ENCODE measurements at regions not wholly inside any gene's neighbourhood (a gene's known extent, or its start where the extent isn't known, plus 50 kb on each side); places are given as distances from the start of the nearest gene placed in this dataset.

- no peaks in the 10 kb centered on the region for H3K36me3 ChIP-seq (ENCODE audit: control insufficient read depth, insufficient read depth, low read length)
- H3K4me3 ChIP-seq (ENCODE audit: insufficient read depth, low read depth, low read length), result no peak overlapping the region
- no peaks in the 10 kb centered on the region for H3K4me1 ChIP-seq (ENCODE audit: control insufficient read depth, insufficient read depth, low read length)
- H3K27ac ChIP-seq (ENCODE audit: insufficient read depth, low read depth, low read length, poor library complexity, severe bottlenecking), result no peak overlapping the region
- no peaks in the 10 kb centered on the region for H3K9me3 ChIP-seq (ENCODE audit: control insufficient read depth, low read length)
- WGBS, 2 experiments, result 83 to 100% methylated on average over 1 of the region's 1 CpG
- H3K27me3 ChIP-seq (ENCODE audit: control insufficient read depth, insufficient read depth, low read length, poor library complexity, severe bottlenecking), result no peaks in the 10 kb centered on the region
Measured at GRCh38 chr5:164967354-164967753, 1461.9 kb downstream of the MAT2B start.

GRCh38 chr5:164972973-164973372 lies 1467.6 kb downstream of the MAT2B start:
- Histone ChIP-seq H3K27ac (ENCODE audit: insufficient read depth, low read depth, low read length, poor library complexity, severe bottlenecking) (no peak overlapping the region), H3K4me3 (ENCODE audit: insufficient read depth, low read depth, low read length) (no peak overlapping the region), H3K4me1 (ENCODE audit: control insufficient read depth, insufficient read depth, low read length) (no peaks in the 10 kb centered on the region), H3K27me3 (ENCODE audit: control insufficient read depth, insufficient read depth, low read length, poor library complexity, severe bottlenecking) (no peaks in the 10 kb centered on the region), H3K36me3 (ENCODE audit: control insufficient read depth, insufficient read depth, low read length) (no peaks in the 10 kb centered on the region), H3K9me3 (ENCODE audit: control insufficient read depth, low read length) (no peaks in the 10 kb centered on the region)
- 100% methylated on average over 1 of the region's 1 CpG for WGBS, 2 experiments

DNA sequence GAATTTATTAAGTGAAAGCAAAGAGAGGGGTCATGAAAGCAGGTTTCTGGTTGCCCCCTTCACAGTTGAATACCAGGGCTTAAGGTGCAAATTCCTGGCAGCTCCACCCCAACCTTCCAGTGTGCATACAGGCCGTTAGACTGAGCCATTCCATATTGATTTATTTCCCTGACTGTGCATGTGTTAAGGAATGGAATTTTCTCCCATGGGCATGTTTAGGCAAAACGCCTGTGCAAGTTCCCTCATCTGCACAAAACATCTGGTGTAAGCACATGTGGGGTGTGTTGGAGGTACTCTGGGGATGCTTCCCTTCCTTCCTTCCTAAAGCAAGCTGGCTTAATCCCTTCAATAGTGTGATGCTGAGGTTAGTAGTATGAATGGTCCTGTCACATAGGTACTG lies 1470.6 kb downstream of the MAT2B start:
- Histone ChIP-seq H3K36me3 (ENCODE audit: control insufficient read depth, insufficient read depth, low read length) (no peaks in the 10 kb centered on the region), H3K4me1 (ENCODE audit: control insufficient read depth, insufficient read depth, low read length) (no peaks in the 10 kb centered on the region), H3K27ac (ENCODE audit: insufficient read depth, low read depth, low read length, poor library complexity, severe bottlenecking) (no peak overlapping the region), H3K27me3 (ENCODE audit: control insufficient read depth, insufficient read depth, low read length, poor library complexity, severe bottlenecking) (no peaks in the 10 kb centered on the region), H3K4me3 (ENCODE audit: insufficient read depth, low read depth, low read length) (no peak overlapping the region), H3K9me3 (ENCODE audit: control insufficient read depth, low read length) (no peaks in the 10 kb centered on the region)
- WGBS, 2 experiments, result 86 to 96% methylated on average over 2 of the region's 2 CpGs

DNA sequence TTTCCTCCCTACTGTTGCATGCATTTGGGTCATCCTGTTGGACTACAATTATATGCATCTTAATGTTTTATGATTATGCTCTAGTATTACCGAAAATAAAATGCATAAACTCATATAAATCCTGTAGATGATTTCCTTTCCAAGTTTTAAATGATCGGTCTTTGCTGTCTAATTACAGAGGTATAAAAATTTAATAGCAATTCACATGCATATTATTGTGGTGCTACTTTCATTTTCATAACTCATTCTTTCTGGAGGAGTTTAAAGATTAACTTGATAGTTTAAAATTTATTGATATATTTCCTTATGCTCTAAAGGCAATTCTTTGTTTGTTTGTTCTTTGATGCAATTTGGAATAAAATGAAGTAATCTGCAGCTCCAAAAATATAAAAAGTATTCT lies 1475.1 kb downstream of the MAT2B start:
- WGBS, 2 experiments, result no CpG with 5 or more reads among the region's 2 CpGs
- Histone ChIP-seq H3K4me1 (ENCODE audit: control insufficient read depth, insufficient read depth, low read length) (no peaks in the 10 kb centered on the region), H3K36me3 (ENCODE audit: control insufficient read depth, insufficient read depth, low read length) (no peaks in the 10 kb centered on the region), H3K27me3 (ENCODE audit: control insufficient read depth, insufficient read depth, low read length, poor library complexity, severe bottlenecking) (no peaks in the 10 kb centered on the region), H3K9me3 (ENCODE audit: control insufficient read depth, low read length) (no peaks in the 10 kb centered on the region), H3K27ac (ENCODE audit: insufficient read depth, low read depth, low read length, poor library complexity, severe bottlenecking) (no peak overlapping the region), H3K4me3 (ENCODE audit: insufficient read depth, low read depth, low read length) (no peak overlapping the region)

- Histone ChIP-seq H3K9me3 (ENCODE audit: control insufficient read depth, low read length) (no peaks in the 10 kb centered on the region), H3K4me1 (ENCODE audit: control insufficient read depth, insufficient read depth, low read length) (no peaks in the 10 kb centered on the region), H3K27ac (ENCODE audit: insufficient read depth, low read depth, low read length, poor library complexity, severe bottlenecking) (no peak overlapping the region), H3K4me3 (ENCODE audit: insufficient read depth, low read depth, low read length) (no peak overlapping the region), H3K36me3 (ENCODE audit: control insufficient read depth, insufficient read depth, low read length) (no peaks in the 10 kb centered on the region), H3K27me3 (ENCODE audit: control insufficient read depth, insufficient read depth, low read length, poor library complexity, severe bottlenecking) (no peaks in the 10 kb centered on the region)
Measured at GRCh38 chr5:164998142-164998541, 1492.7 kb downstream of the MAT2B start.

- no peak overlapping the region for H3K27ac ChIP-seq (ENCODE audit: insufficient read depth, low read depth, low read length, poor library complexity, severe bottlenecking)
- no peaks in the 10 kb centered on the region for H3K9me3 ChIP-seq (ENCODE audit: control insufficient read depth, low read length)
- H3K27me3 ChIP-seq (ENCODE audit: control insufficient read depth, insufficient read depth, low read length, poor library complexity, severe bottlenecking), result no peaks in the 10 kb centered on the region
- H3K4me3 ChIP-seq (ENCODE audit: insufficient read depth, low read depth, low read length), result no peak overlapping the region
- no peaks in the 10 kb centered on the region for H3K4me1 ChIP-seq (ENCODE audit: control insufficient read depth, insufficient read depth, low read length)
- H3K36me3 ChIP-seq (ENCODE audit: control insufficient read depth, insufficient read depth, low read length), result no peaks in the 10 kb centered on the region
- 92 to 94% methylated on average over 7 of the region's 7 CpGs for WGBS, 2 experiments
Measured at GRCh38 chr5:164998590-164998989, 1493.2 kb downstream of the MAT2B start.

- 95 to 98% methylated on average over 5 of the region's 5 CpGs for WGBS, 2 experiments
- Histone ChIP-seq H3K9me3 (ENCODE audit: control insufficient read depth, low read length) (no peaks in the 10 kb centered on the region), H3K36me3 (ENCODE audit: control insufficient read depth, insufficient read depth, low read length) (no peaks in the 10 kb centered on the region), H3K27me3 (ENCODE audit: control insufficient read depth, insufficient read depth, low read length, poor library complexity, severe bottlenecking) (no peaks in the 10 kb centered on the region), H3K4me1 (ENCODE audit: control insufficient read depth, insufficient read depth, low read length) (no peaks in the 10 kb centered on the region), H3K4me3 (ENCODE audit: insufficient read depth, low read depth, low read length) (no peak overlapping the region), H3K27ac (ENCODE audit: insufficient read depth, low read depth, low read length, poor library complexity, severe bottlenecking) (no peak overlapping the region)
Measured at GRCh38 chr5:165000479-165001190, 1495.2 kb downstream of the MAT2B start.

DNA sequence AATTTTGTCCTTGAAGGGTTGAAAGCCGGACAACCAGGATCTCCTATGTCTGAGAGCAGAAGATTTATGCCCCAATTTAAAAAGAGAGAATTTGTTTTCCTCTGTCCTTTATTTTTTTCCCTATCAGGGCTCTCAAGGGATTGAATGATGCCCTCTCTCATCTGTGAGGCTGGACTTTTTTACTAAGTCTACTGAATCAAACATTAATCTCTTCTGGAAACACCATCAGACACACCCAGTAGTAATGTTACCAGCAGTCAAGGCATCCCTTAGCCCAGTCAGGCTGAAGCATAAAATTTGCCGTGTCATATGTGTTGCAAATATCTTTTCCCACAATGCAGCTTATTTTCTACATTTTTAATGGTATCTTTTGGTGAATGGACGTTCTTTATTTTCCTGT lies 1497.9 kb downstream of the MAT2B start:
- no peaks in the 10 kb centered on the region for H3K36me3 ChIP-seq (ENCODE audit: control insufficient read depth, insufficient read depth, low read length)
- no peak overlapping the region for H3K4me3 ChIP-seq (ENCODE audit: insufficient read depth, low read depth, low read length)
- 89 to 92% methylated on average over 2 to 3 of the region's 3 CpGs for WGBS, 2 experiments
- H3K27me3 ChIP-seq (ENCODE audit: control insufficient read depth, insufficient read depth, low read length, poor library complexity, severe bottlenecking), result no peaks in the 10 kb centered on the region
- no peaks in the 10 kb centered on the region for H3K9me3 ChIP-seq (ENCODE audit: control insufficient read depth, low read length)
- H3K27ac ChIP-seq (ENCODE audit: insufficient read depth, low read depth, low read length, poor library complexity, severe bottlenecking), result no peak overlapping the region
- H3K4me1 ChIP-seq (ENCODE audit: control insufficient read depth, insufficient read depth, low read length), result no peaks in the 10 kb centered on the region

- H3K9me3 ChIP-seq (ENCODE audit: control insufficient read depth, low read length), result no peaks in the 10 kb centered on the region
- WGBS, 2 experiments, result 98 to 100% methylated on average over 1 to 2 of the region's 2 CpGs
- no peaks in the 10 kb centered on the region for H3K27me3 ChIP-seq (ENCODE audit: control insufficient read depth, insufficient read depth, low read length, poor library complexity, severe bottlenecking)
- H3K4me3 ChIP-seq (ENCODE audit: insufficient read depth, low read depth, low read length), result no peak overlapping the region
- no peaks in the 10 kb centered on the region for H3K36me3 ChIP-seq (ENCODE audit: control insufficient read depth, insufficient read depth, low read length)
- no peaks in the 10 kb centered on the region for H3K4me1 ChIP-seq (ENCODE audit: control insufficient read depth, insufficient read depth, low read length)
- no peak overlapping the region for H3K27ac ChIP-seq (ENCODE audit: insufficient read depth, low read depth, low read length, poor library complexity, severe bottlenecking)
Measured at GRCh38 chr5:165004175-165004574, 1498.8 kb downstream of the MAT2B start.

DNA sequence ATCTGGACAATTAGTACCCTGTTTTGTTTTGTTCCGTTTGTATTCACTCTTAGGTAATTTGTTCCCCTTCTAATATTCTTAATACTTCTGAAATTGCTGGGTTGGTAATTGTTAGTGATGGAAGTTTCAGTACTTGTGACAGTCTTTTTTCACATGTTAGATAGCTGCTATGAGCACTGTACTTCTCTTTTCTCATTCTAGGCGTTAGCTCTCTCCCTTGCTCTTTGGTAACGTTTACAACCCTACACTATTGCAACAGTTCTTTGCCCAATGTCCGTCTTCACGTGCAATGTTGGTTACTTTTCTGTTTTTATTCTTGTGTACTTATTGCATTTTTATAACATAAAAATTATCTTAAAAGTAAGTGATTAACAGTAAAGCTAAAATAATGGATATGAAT lies 1509.0 kb downstream of the MAT2B start:
- no peak overlapping the region for H3K4me3 ChIP-seq (ENCODE audit: insufficient read depth, low read depth, low read length)
- H3K27me3 ChIP-seq (ENCODE audit: control insufficient read depth, insufficient read depth, low read length, poor library complexity, severe bottlenecking), result no peaks in the 10 kb centered on the region
- 95 to 96% methylated on average over 2 to 3 of the region's 5 CpGs for WGBS, 2 experiments
- no peaks in the 10 kb centered on the region for H3K9me3 ChIP-seq (ENCODE audit: control insufficient read depth, low read length)
- no peak overlapping the region for H3K27ac ChIP-seq (ENCODE audit: insufficient read depth, low read depth, low read length, poor library complexity, severe bottlenecking)
- H3K4me1 ChIP-seq (ENCODE audit: control insufficient read depth, insufficient read depth, low read length), result no peaks in the 10 kb centered on the region
- H3K36me3 ChIP-seq (ENCODE audit: control insufficient read depth, insufficient read depth, low read length), result no peaks in the 10 kb centered on the region

DNA sequence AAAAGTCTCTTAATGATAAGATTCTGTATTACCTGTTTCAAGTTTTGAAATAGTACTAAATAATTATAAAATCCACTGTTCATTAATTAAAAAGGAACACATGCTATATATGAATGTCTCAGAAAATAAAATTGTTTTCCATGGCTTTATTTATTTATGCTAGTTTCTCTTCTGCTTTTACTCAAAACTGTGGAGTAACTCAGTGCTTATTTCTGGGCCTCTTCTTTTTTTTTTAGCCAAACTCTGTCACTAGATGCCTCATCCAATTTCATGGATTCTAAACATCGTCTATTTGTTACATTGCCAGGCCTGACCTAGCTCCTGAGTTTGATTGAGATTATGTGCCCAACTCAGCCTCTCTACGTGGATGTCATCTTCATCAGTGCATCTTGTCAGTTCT lies 1509.7 kb downstream of the MAT2B start:
- Histone ChIP-seq H3K27me3 (ENCODE audit: control insufficient read depth, insufficient read depth, low read length, poor library complexity, severe bottlenecking) (no peaks in the 10 kb centered on the region), H3K27ac (ENCODE audit: insufficient read depth, low read depth, low read length, poor library complexity, severe bottlenecking) (no peak overlapping the region), H3K4me3 (ENCODE audit: insufficient read depth, low read depth, low read length) (no peak overlapping the region), H3K4me1 (ENCODE audit: control insufficient read depth, insufficient read depth, low read length) (no peaks in the 10 kb centered on the region), H3K9me3 (ENCODE audit: control insufficient read depth, low read length) (no peaks in the 10 kb centered on the region), H3K36me3 (ENCODE audit: control insufficient read depth, insufficient read depth, low read length) (no peaks in the 10 kb centered on the region)
- 92 to 93% methylated on average over 2 of the region's 2 CpGs for WGBS, 2 experiments

Data from ectodermal cell (in vitro differentiated cells).